Lower leg skin (tissue), 4 donors: ENCODE measurements at regions not wholly inside any gene's neighbourhood (a gene's known extent, or its start where the extent isn't known, plus 50 kb on each side); places are given as distances from the start of the nearest gene placed in this dataset.

Experiments used
- DNase-seq, 2 donors: peaks; one replicate each; pipeline ENCODE4 v3.0.0-alpha.2; 2019; ENCODE audit warnings: low spot score in 2 of 2
- H3K4me3 ChIP-seq: fragments of 200-600 bp; sonication (generic); 2 replicates; pipeline ENCODE4 v1.5.1; 2017; ENCODE audit warnings: mild to moderate bottlenecking, low read depth; ENCODE audit not compliant: poor library complexity, severe bottlenecking
- POLR2A ChIP-seq, 2 donors: fragments of 450-650 bp; IDR thresholded peaks; one replicate each; pipeline ENCODE4 v1.6.1; 2016 to 2017; ENCODE audit warnings: antibody characterized with exemption in 2 of 2, mild to moderate bottlenecking in 1 of 2, moderate library complexity in 1 of 2
- WGBS, 2 donors: methylation state at CpG; one replicate each; pipeline ENCODE4 v1.1.5; 2018; 5-methylcytosine and 5-hydroxymethylcytosine counted together
- intact Hi-C: fragments of 100-400 bp; cut with DNase I; formaldehyde crosslinking; loops from one replicate; pipeline ENCODE4 v1.15.0; 2023; ENCODE audit warnings: low total_unique reads
- TF ChIP-seq, protein P1 (sequence below), 3 donors: fragments of 450-650 bp; IDR thresholded peaks; one replicate each; pipeline ENCODE4 v1.5.1; 2016; ENCODE audit warnings: antibody characterized with exemption in 3 of 3, mild to moderate bottlenecking in 3 of 3, moderate library complexity in 2 of 3

GRCh38 chr12:30824311-30824710, 69.6 kb upstream of the CAPRIN2 start:
- 95 to 96% methylated on average over 5 of the region's 5 CpGs for WGBS, 2 donors
- intact Hi-C loops = no loop called here
- no peak for DNase-seq
- TF ChIP-seq POLR2A (IDR thresholded peaks at IDR 0.05) = no peak
- TF ChIP-seq, protein P1, sequence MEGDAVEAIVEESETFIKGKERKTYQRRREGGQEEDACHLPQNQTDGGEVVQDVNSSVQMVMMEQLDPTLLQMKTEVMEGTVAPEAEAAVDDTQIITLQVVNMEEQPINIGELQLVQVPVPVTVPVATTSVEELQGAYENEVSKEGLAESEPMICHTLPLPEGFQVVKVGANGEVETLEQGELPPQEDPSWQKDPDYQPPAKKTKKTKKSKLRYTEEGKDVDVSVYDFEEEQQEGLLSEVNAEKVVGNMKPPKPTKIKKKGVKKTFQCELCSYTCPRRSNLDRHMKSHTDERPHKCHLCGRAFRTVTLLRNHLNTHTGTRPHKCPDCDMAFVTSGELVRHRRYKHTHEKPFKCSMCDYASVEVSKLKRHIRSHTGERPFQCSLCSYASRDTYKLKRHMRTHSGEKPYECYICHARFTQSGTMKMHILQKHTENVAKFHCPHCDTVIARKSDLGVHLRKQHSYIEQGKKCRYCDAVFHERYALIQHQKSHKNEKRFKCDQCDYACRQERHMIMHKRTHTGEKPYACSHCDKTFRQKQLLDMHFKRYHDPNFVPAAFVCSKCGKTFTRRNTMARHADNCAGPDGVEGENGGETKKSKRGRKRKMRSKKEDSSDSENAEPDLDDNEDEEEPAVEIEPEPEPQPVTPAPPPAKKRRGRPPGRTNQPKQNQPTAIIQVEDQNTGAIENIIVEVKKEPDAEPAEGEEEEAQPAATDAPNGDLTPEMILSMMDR (IDR thresholded peaks at IDR 0.05) = no peak
- no peak overlapping the region for H3K4me3 ChIP-seq

DNA sequence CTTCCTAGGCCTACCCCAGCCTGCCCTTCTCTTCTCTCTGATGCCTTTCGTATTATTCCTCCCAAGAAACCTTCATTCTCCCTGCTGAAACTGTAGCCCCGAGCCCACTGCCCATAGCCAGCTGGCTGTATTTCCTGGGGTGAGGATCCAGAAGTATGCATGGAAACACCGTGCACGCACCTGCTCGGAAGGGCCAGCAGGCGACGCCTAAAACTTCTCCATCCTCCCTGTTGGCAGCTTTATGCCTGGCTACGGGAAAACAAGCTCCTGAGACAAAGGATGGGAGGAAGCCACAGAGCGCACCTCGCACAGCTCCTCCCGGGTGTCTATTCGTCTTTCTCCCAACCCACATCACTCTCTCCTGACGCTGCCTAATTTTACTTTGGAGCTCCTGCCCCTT, 69.0 kb upstream of the CAPRIN2 start:
- peak in 1 of 2 donors; percentile 62 for DNase-seq
- intact Hi-C loops = no loop called here
- no peak overlapping the region for H3K4me3 ChIP-seq
- no peak for TF ChIP-seq POLR2A (IDR thresholded peaks at IDR 0.05)
- TF ChIP-seq, protein P1 (IDR thresholded peaks at IDR 0.05) = no peak
- WGBS, 2 donors = 91 to 95% methylated on average over 12 to 13 of the region's 13 CpGs

- peak in 1 of 2 donors; percentile 87 for DNase-seq
- H3K4me3 ChIP-seq = no peak overlapping the region
- intact Hi-C loops = no loop called here
- TF ChIP-seq POLR2A (IDR thresholded peaks at IDR 0.05) = no peak
- TF ChIP-seq, protein P1 (IDR thresholded peaks at IDR 0.05) = no peak
- WGBS, 2 donors = 53 to 65% methylated on average over 21 to 22 of the region's 32 CpGs
Measured at GRCh38 chr12:30823156-30823699, 68.5 kb upstream of the CAPRIN2 start.

GRCh38 chr12:30822385-30823155, 67.8 kb upstream of the CAPRIN2 start:
- DNase-seq = peak; percentile 26 to 92
- 6 to 16% methylated on average over 39 to 40 of the region's 50 CpGs for WGBS, 2 donors
- intact Hi-C loops = no loop called here

GRCh38 chr12:30820406-30820946, 65.7 kb upstream of the CAPRIN2 start:
- TF ChIP-seq, protein P1 (IDR thresholded peaks at IDR 0.05) = no peak
- no peak for TF ChIP-seq POLR2A (IDR thresholded peaks at IDR 0.05)
- WGBS, 2 donors = 43 to 48% methylated on average over 2 of the region's 2 CpGs

More at GRCh38 chr12:30822385-30823155, 67.8 kb upstream of the CAPRIN2 start:
- H3K4me3 ChIP-seq = peak overlapping the region; percentile 13
- TF ChIP-seq, protein P1 (IDR thresholded peaks at IDR 0.05) = no peak
- no peak for TF ChIP-seq POLR2A (IDR thresholded peaks at IDR 0.05)

More at GRCh38 chr12:30820406-30820946, 65.7 kb upstream of the CAPRIN2 start:
- intact Hi-C loops = no loop called here
- no peak overlapping the region for H3K4me3 ChIP-seq
- peak in 1 of 2 donors; percentile 21 for DNase-seq
